OCI-LY1 (cell line): ENCODE measurements at regions not wholly inside any gene's neighbourhood (a gene's known extent, or its start where the extent isn't known, plus 50 kb on each side); places are given as distances from the start of the nearest gene placed in this dataset.

Experiments used
- H2AFZ ChIP-seq: fragments of 200-600 bp; sonication (generic), shearing (Covaris generic); 2 replicates; pipeline ENCODE4 v1.6.0; 2014; ENCODE audit warnings: antibody characterized with exemption, mild to moderate bottlenecking, low read length
- H3F3A ChIP-seq: fragments of 200-600 bp; sonication (generic), shearing (Covaris generic); 2 replicates; pipeline ENCODE4 v1.6.0; 2014; ENCODE audit warnings: mild to moderate bottlenecking, antibody characterized with exemption, low read length, moderate library complexity; ENCODE audit not compliant: insufficient read depth
- H3K27ac ChIP-seq: fragments of 200-600 bp; sonication (generic); 2 replicates; pipeline ENCODE4 v1.5.1; 2014; ENCODE audit warnings: low read length, mixed run types, mild to moderate bottlenecking, low read depth; ENCODE audit not compliant: poor library complexity, severe bottlenecking
- H3K27me3 ChIP-seq: fragments of 200-600 bp; sonication (generic); 2 replicates; pipeline ENCODE4 v1.6.0; 2014; ENCODE audit warnings: antibody characterized with exemption, mild to moderate bottlenecking, low read length, moderate library complexity; ENCODE audit not compliant: insufficient read depth
- H3K36me3 ChIP-seq: fragments of 200-600 bp; sonication (generic); 2 replicates; pipeline ENCODE4 v1.6.1; 2014; ENCODE audit warnings: mild to moderate bottlenecking, antibody characterized with exemption, low read length, moderate library complexity, mixed read lengths; ENCODE audit not compliant: insufficient read depth
- H3K4me1 ChIP-seq: fragments of 200-600 bp; sonication (generic); 2 replicates; pipeline ENCODE4 v1.5.1; 2014; ENCODE audit warnings: mild to moderate bottlenecking, low read length, moderate library complexity; ENCODE audit not compliant: insufficient read depth, severe bottlenecking
- H3K4me2 ChIP-seq: fragments of 200-600 bp; sonication (generic), shearing (Covaris generic); 2 replicates; pipeline ENCODE4 v1.6.1; 2014; ENCODE audit warnings: low read length
- H3K4me3 ChIP-seq: fragments of 200-600 bp; sonication (generic); 2 replicates; pipeline ENCODE4 v1.5.1; 2014; ENCODE audit warnings: low read length, low read depth, mild to moderate bottlenecking, mixed read lengths; ENCODE audit not compliant: poor library complexity, severe bottlenecking
- H3K79me2 ChIP-seq: fragments of 200-600 bp; shearing (Covaris generic); 2 replicates; pipeline ENCODE4 v1.6.1; 2016; ENCODE audit warnings: mixed run types, low read length, mixed read lengths; ENCODE audit not compliant: insufficient read depth
- H3K9ac ChIP-seq: fragments of 200-600 bp; sonication (generic), shearing (Covaris generic); 2 replicates; pipeline ENCODE4 v1.6.1; 2014; ENCODE audit warnings: mild to moderate bottlenecking, low read length, mixed read lengths
- H3K9me2 ChIP-seq: fragments of 200-600 bp; sonication (generic), shearing (Covaris generic); 2 replicates; pipeline ENCODE4 v1.6.1; 2014; ENCODE audit warnings: low read depth, mild to moderate bottlenecking, low read length, mixed read lengths
- H3K9me3 ChIP-seq: fragments of 200-600 bp; shearing (Covaris generic); 2 replicates; pipeline ENCODE4 v1.6.1; 2014; ENCODE audit warnings: low read length, mixed read lengths
- H4K20me1 ChIP-seq: fragments of 200-600 bp; sonication (generic), shearing (Covaris generic); 2 replicates; pipeline ENCODE4 v1.6.0; 2016; ENCODE audit warnings: mild to moderate bottlenecking, low read length; ENCODE audit not compliant: insufficient read depth
- EZH2 ChIP-seq: fragments of 200-600 bp; sonication (generic), shearing (Covaris generic); IDR thresholded peaks from 2 replicates; pipeline ENCODE4 v1.8.0; 2017; ENCODE audit warnings: borderline replicate concordance, mixed run types, mild to moderate bottlenecking, antibody characterized with exemption, low read length, moderate library complexity, mixed read lengths
- TF ChIP-seq, protein P1 (sequence below): fragments of 200-600 bp; sonication (generic), shearing (Covaris generic); IDR thresholded peaks from 2 replicates; pipeline ENCODE4 v1.5.1; 2017; ENCODE audit warnings: mild to moderate bottlenecking, antibody characterized with exemption, low read length, moderate library complexity, mixed read lengths

DNA sequence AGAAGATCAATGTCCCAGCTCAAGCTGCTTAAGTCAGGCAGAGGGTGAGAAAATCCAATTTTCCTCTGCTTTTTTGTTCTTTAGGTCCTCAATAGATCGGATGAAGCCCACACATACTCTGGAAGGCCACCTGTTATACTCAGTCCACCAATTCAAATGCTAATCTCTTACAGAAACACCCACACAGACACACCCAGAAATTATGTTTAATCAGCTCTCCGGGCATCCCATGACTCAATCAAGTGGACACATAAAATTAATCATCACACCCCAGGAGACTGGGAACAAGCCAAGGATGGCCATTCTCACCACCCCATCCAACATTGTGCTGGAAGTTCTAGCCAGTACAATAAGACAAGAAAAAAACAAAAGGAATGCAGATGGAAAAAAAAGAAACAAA lies 67.8 kb upstream of the SLC24A5 start:
- Histone ChIP-seq H3K79me2 (no peaks in the 10 kb centered on the region), H3K9me2 (no peaks in the 10 kb centered on the region), H3K36me3 (no peaks in the 10 kb centered on the region), H3K27ac (no peak overlapping the region), H3F3A (no peaks in the 10 kb centered on the region), H3K9me3 (no peaks in the 10 kb centered on the region), H3K9ac (no peak overlapping the region), H3K4me1 (no peaks in the 10 kb centered on the region), H3K4me3 (no peak overlapping the region), H3K4me2 (no peak overlapping the region), H3K27me3 (no peaks in the 10 kb centered on the region), H4K20me1 (no peaks in the 10 kb centered on the region), H2AFZ (no peak overlapping the region)
- no peak for TF ChIP-seq EZH2
- TF ChIP-seq, protein P1, sequence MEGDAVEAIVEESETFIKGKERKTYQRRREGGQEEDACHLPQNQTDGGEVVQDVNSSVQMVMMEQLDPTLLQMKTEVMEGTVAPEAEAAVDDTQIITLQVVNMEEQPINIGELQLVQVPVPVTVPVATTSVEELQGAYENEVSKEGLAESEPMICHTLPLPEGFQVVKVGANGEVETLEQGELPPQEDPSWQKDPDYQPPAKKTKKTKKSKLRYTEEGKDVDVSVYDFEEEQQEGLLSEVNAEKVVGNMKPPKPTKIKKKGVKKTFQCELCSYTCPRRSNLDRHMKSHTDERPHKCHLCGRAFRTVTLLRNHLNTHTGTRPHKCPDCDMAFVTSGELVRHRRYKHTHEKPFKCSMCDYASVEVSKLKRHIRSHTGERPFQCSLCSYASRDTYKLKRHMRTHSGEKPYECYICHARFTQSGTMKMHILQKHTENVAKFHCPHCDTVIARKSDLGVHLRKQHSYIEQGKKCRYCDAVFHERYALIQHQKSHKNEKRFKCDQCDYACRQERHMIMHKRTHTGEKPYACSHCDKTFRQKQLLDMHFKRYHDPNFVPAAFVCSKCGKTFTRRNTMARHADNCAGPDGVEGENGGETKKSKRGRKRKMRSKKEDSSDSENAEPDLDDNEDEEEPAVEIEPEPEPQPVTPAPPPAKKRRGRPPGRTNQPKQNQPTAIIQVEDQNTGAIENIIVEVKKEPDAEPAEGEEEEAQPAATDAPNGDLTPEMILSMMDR = no peak

DNA sequence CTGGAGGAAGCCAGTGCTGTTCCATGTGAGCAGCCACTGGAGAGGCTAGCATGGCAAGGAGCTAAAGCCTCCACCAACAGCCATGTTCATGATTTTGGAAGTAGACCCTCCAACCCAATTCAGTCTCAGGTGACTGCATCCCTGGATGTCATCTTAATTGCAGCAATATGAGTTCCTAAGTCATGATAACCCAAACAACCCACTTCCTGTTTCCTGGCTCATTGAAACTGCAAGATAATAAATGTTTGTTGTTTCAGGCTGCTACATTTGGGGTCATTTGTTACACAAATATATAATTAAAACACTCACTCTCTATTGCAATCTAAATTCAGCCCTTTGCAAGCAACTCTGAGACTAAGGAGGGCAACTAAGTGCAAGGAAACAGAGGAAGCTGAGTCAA lies 62.4 kb upstream of the SLC24A5 start:
- H3K9me2 ChIP-seq = no peaks in the 10 kb centered on the region
- H3K9me3 ChIP-seq = no peaks in the 10 kb centered on the region
- H2AFZ ChIP-seq = no peak overlapping the region
- no peak overlapping the region for H3K4me3 ChIP-seq
- H4K20me1 ChIP-seq = no peaks in the 10 kb centered on the region
- no peaks in the 10 kb centered on the region for H3K27me3 ChIP-seq
- H3K36me3 ChIP-seq = no peaks in the 10 kb centered on the region
- no peaks in the 10 kb centered on the region for H3K79me2 ChIP-seq
- no peaks in the 10 kb centered on the region for H3F3A ChIP-seq
- H3K4me2 ChIP-seq = no peak overlapping the region
- no peak overlapping the region for H3K9ac ChIP-seq
- H3K27ac ChIP-seq = no peak overlapping the region
- TF ChIP-seq EZH2 = no peak
- no peaks in the 10 kb centered on the region for H3K4me1 ChIP-seq

DNA sequence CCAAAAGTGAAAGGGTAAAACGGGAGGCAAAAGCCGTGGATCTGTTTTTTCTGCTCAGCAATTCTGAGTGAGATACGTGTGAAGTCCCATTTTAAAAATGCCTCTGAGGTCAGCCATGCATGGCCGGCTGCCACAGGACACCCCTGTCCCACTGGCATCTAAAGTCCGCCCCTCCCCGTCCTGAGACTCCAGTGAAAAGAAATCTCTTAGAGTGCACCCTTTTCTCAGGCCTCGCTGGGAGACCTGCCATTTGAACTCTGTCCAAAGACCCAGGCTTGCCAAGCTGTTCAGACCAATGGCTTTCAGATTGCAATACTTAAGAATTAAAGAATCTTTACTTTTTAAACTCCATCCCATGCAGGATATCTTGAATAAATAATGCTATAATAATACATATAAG lies 61.0 kb upstream of the SLC24A5 start:
- Histone ChIP-seq H3K4me2 (no peak overlapping the region), H3K9me3 (no peaks in the 10 kb centered on the region), H3K4me1 (no peaks in the 10 kb centered on the region), H3K27ac (no peak overlapping the region), H3K9ac (no peak overlapping the region), H3K27me3 (0 out of 2 replicates have a peak, but pooled peaks cover 3% of the 10 kb centered on the region), H2AFZ (no peak overlapping the region), H3K36me3 (no peaks in the 10 kb centered on the region), H3K79me2 (no peaks in the 10 kb centered on the region), H3K9me2 (no peaks in the 10 kb centered on the region), H3K4me3 (no peak overlapping the region), H3F3A (no peaks in the 10 kb centered on the region), H4K20me1 (no peaks in the 10 kb centered on the region)
- no peak for TF ChIP-seq EZH2
- TF ChIP-seq, protein P1 = no peak

DNA sequence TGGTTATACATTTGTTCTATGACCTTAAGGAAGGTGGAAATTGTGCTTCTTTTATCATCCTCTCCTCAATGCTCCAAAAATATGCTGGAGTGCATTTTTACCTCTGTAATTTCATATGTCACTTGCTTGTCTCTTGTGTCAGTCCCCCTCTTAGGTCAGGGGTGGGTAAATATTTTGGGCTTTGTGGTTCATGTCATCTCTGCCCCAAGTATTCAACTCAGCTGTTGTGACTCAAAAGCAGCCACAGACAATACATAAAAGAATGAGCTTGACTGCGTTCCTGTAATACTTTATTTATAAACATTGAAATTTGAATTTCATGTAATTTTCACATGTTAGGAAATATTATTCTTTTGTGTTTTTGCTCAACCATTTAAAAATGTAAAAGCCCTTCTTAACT lies 60.4 kb upstream of the SLC24A5 start:
- no peaks in the 10 kb centered on the region for H3K36me3 ChIP-seq
- H3K27ac ChIP-seq = no peak overlapping the region
- no peak overlapping the region for H3K9ac ChIP-seq
- H3K9me2 ChIP-seq = no peaks in the 10 kb centered on the region
- H3K27me3 ChIP-seq = 0 out of 2 replicates have a peak, but pooled peaks cover 3% of the 10 kb centered on the region
- H3F3A ChIP-seq = no peaks in the 10 kb centered on the region
- H3K79me2 ChIP-seq = no peaks in the 10 kb centered on the region
- TF ChIP-seq, protein P1 = no peak
- TF ChIP-seq EZH2 = no peak
- H2AFZ ChIP-seq = no peak overlapping the region
- H3K4me3 ChIP-seq = no peak overlapping the region
- no peaks in the 10 kb centered on the region for H4K20me1 ChIP-seq
- H3K9me3 ChIP-seq = no peaks in the 10 kb centered on the region
- no peaks in the 10 kb centered on the region for H3K4me1 ChIP-seq
- H3K4me2 ChIP-seq = no peak overlapping the region
